Panc1 (cell line): ENCODE measurements at regions not wholly inside any gene's neighbourhood (a gene's known extent, or its start where the extent isn't known, plus 50 kb on each side); places are given as distances from the start of the nearest gene placed in this dataset.

Experiments
- CTCF ChIP-seq: fragments of 450-650 bp; IDR thresholded peaks from 2 replicates; pipeline ENCODE4 v1.5.1; 2017; ENCODE audit warnings: mild to moderate bottlenecking
- POLR2AphosphoS5 ChIP-seq: IDR thresholded peaks from 2 replicates; pipeline ENCODE4 v1.6.1; 2012; ENCODE audit warnings: mild to moderate bottlenecking, low read depth, low read length, moderate library complexity
- REST ChIP-seq, 2 experiments: IDR thresholded peaks; 2 replicates each; pipeline ENCODE4 v1.6.1; 2011 to 2012; ENCODE audit warnings: low read depth in 2 of 2, control low read depth in 1 of 2, low read length in 1 of 2, mild to moderate bottlenecking in 1 of 2, moderate library complexity in 1 of 2; ENCODE audit not compliant: insufficient read depth in 1 of 2
- SIN3A ChIP-seq: IDR thresholded peaks from 2 replicates; pipeline ENCODE4 v1.6.1; 2012; ENCODE audit warnings: low read depth, mild to moderate bottlenecking, low read length, moderate library complexity, borderline replicate concordance; ENCODE audit not compliant: insufficient read depth
- TCF7L2 ChIP-seq: IDR thresholded peaks from 2 replicates; pipeline ENCODE4 v1.6.1; 2011; ENCODE audit warnings: mild to moderate bottlenecking, low read depth, low read length, inconsistent platforms

- TF ChIP-seq CTCF (no peak), POLR2AphosphoS5 (no peak), TCF7L2 (no peak), REST (IDR thresholded peaks at IDR 0.05; ENCODE audit: insufficient read depth in 1 of 2, low read depth in 2 of 2, low read length in 1 of 2) (no peak), SIN3A (no peak)
Measured at GRCh38 chr4:187714957-187715356, 280.6 kb upstream of the ZFP42 start.
